Endodermal cell (in vitro differentiated cells): ENCODE measurements at regions not wholly inside any gene's neighbourhood (a gene's known extent, or its start where the extent isn't known, plus 50 kb on each side); places are given as distances from the start of the nearest gene placed in this dataset.

Experiments
- DNase-seq: peaks from one replicate; pipeline ENCODE4 v3.0.0-alpha.2; 2017
- H3K27ac ChIP-seq: 2 replicates; pipeline ENCODE4 v1.5.1; 2013; ENCODE audit warnings: mild to moderate bottlenecking, low read depth, low read length, moderate library complexity
- H3K27me3 ChIP-seq: 2 replicates; pipeline ENCODE4 v1.6.1; 2013; ENCODE audit warnings: mild to moderate bottlenecking, low read length, moderate library complexity; ENCODE audit not compliant: insufficient read depth, control insufficient read depth, poor library complexity, severe bottlenecking
- H3K36me3 ChIP-seq: 2 replicates; pipeline ENCODE4 v1.7.0; 2013; ENCODE audit warnings: mild to moderate bottlenecking, low read length, moderate library complexity; ENCODE audit not compliant: control insufficient read depth, insufficient read depth
- H3K4me1 ChIP-seq: one replicate; pipeline ENCODE4 v1.7.0; 2013; ENCODE audit warnings: low read length; ENCODE audit not compliant: control insufficient read depth, insufficient read depth
- H3K4me3 ChIP-seq: 2 replicates; pipeline ENCODE4 v1.5.1; 2013; ENCODE audit warnings: mild to moderate bottlenecking, low read length, moderate library complexity
- H3K9ac ChIP-seq: 2 replicates; pipeline ENCODE4 v1.6.1; 2013; ENCODE audit warnings: mild to moderate bottlenecking, low read length, moderate library complexity; ENCODE audit not compliant: poor library complexity, severe bottlenecking; ENCODE audit errors: extremely low read depth
- H3K9me3 ChIP-seq: 2 replicates; pipeline ENCODE4 v1.6.1; 2013; ENCODE audit warnings: mild to moderate bottlenecking, low read length, moderate library complexity; ENCODE audit not compliant: control insufficient read depth
- H3K27ac Mint-ChIP-seq: 2 replicates; pipeline ENCODE4 v1.8.0; 2020; ENCODE audit warnings: mixed read lengths
- H3K27me3 Mint-ChIP-seq: 2 replicates; pipeline ENCODE4 v1.8.0; 2021; ENCODE audit warnings: mild to moderate bottlenecking, mixed read lengths; ENCODE audit not compliant: insufficient read depth
- H3K36me3 Mint-ChIP-seq: 2 replicates; pipeline ENCODE4 v1.8.0; 2020; ENCODE audit warnings: low read depth, mixed read lengths
- H3K4me1 Mint-ChIP-seq: 2 replicates; pipeline ENCODE4 v1.8.0; 2020; ENCODE audit warnings: mixed read lengths
- H3K4me3 Mint-ChIP-seq: 2 replicates; pipeline ENCODE4 v1.8.0; 2020; ENCODE audit warnings: mild to moderate bottlenecking, moderate library complexity, mixed read lengths
- H3K9me3 Mint-ChIP-seq: 2 replicates; pipeline ENCODE4 v1.8.0; 2020; ENCODE audit warnings: mild to moderate bottlenecking, mixed read lengths
- CTCF ChIP-seq: fragments of 200-600 bp; sonication (generic); conservative IDR thresholded peaks from 2 replicates; pipeline ENCODE4 v1.5.0; 2021; ENCODE audit warnings: antibody characterized with exemption, mild to moderate bottlenecking
- WGBS, 2 experiments: methylation state at CpG; one replicate each; pipeline versions ENCODE4 v1.1.5 to v1.1.7; 2013; ENCODE audit warnings: missing lambda C conversion rate in 2 of 2, mixed read lengths in 1 of 2; ENCODE audit not compliant: insufficient coverage in 1 of 2, insufficient read length in 1 of 2; 5-methylcytosine and 5-hydroxymethylcytosine counted together

- no peak overlapping the region for H3K27ac ChIP-seq
- no peak overlapping the region for H3K4me3 ChIP-seq
- H3K36me3 ChIP-seq = no peaks in the 10 kb centered on the region
- 91% methylated on average over 1 of the region's 2 CpGs; no CpG with 5 or more reads in 1 of the 2 experiments for WGBS, 2 experiments
- TF ChIP-seq CTCF = no peak
- H3K27me3 Mint-ChIP-seq = no peaks in the 10 kb centered on the region
- H3K4me1 ChIP-seq = no peaks in the 10 kb centered on the region
- peaks cover 8% of the 10 kb centered on the region for H3K9me3 Mint-ChIP-seq
- no peaks in the 10 kb centered on the region for H3K36me3 Mint-ChIP-seq
- no peak for DNase-seq
- H3K9me3 ChIP-seq = no peaks in the 10 kb centered on the region
- H3K27me3 ChIP-seq = no peaks in the 10 kb centered on the region
- H3K9ac ChIP-seq = no peak overlapping the region
- no peak overlapping the region for H3K4me3 Mint-ChIP-seq
- H3K4me1 Mint-ChIP-seq = no peaks in the 10 kb centered on the region
- H3K27ac Mint-ChIP-seq = no peak overlapping the region
These were observed 117.4 kb upstream of the RAB27B start for GRCh38 chr18:54710900-54711281.

- Mint-ChIP-seq H3K27ac (no peak overlapping the region), H3K4me1 (no peaks in the 10 kb centered on the region), H3K4me3 (no peak overlapping the region), H3K36me3 (no peaks in the 10 kb centered on the region), H3K9me3 (peaks cover 4% of the 10 kb centered on the region), H3K27me3 (no peaks in the 10 kb centered on the region)
- Histone ChIP-seq H3K9me3 (no peaks in the 10 kb centered on the region), H3K27me3 (no peaks in the 10 kb centered on the region), H3K36me3 (no peaks in the 10 kb centered on the region), H3K4me3 (no peak overlapping the region), H3K9ac (no peak overlapping the region), H3K4me1 (no peaks in the 10 kb centered on the region), H3K27ac (no peak overlapping the region)
- no peak for DNase-seq
- no peak for TF ChIP-seq CTCF
- WGBS, 2 experiments = 83% methylated on average over 3 of the region's 3 CpGs; no CpG with 5 or more reads in 1 of the 2 experiments
These were observed 116.0 kb upstream of the RAB27B start for GRCh38 chr18:54712306-54712705.

GRCh38 chr18:54712758-54713157 lies 115.5 kb upstream of the RAB27B start:
- Mint-ChIP-seq H3K27me3 (no peaks in the 10 kb centered on the region), H3K4me1 (no peaks in the 10 kb centered on the region), H3K27ac (no peak overlapping the region), H3K4me3 (no peak overlapping the region), H3K36me3 (no peaks in the 10 kb centered on the region), H3K9me3 (no peaks in the 10 kb centered on the region)
- Histone ChIP-seq H3K9ac (no peak overlapping the region), H3K9me3 (no peaks in the 10 kb centered on the region), H3K4me3 (no peak overlapping the region), H3K27ac (no peak overlapping the region), H3K4me1 (no peaks in the 10 kb centered on the region), H3K27me3 (no peaks in the 10 kb centered on the region), H3K36me3 (no peaks in the 10 kb centered on the region)
- no peak for DNase-seq
- 80% methylated on average over 8 of the region's 8 CpGs; no CpG with 5 or more reads in 1 of the 2 experiments for WGBS, 2 experiments
- TF ChIP-seq CTCF = no peak
